ENCODE measurements at regions not wholly inside any gene's neighbourhood (a gene's known extent, or its start where the extent isn't known, plus 50 kb on each side); places are given as distances from the start of the nearest gene placed in this dataset.

- TF ChIP-seq CTCF (IDR thresholded peaks at IDR 0.05) = no peak
Observed at GRCh38 chr10:108905821-108906220, 1017.5 kb downstream of the XPNPEP1 start (continued).

GRCh38 chr10:108905171-108905570 is 1018.1 kb downstream of the XPNPEP1 start:
- Histone ChIP-seq H3K27ac (no peak overlapping the region), H3K9me3 (no peaks in the 10 kb centered on the region), H3K4me3 (no peak overlapping the region), H3K4me2 (no peak overlapping the region), H3K4me1 (no peaks in the 10 kb centered on the region)
- ATAC-seq = no peak
- no peak for DNase-seq (ENCODE audit: low read depth in 1 of 2, low spot score in 1 of 2)
- ChIA-PET POLR2A (no interaction called here), CTCF (no interaction called here)
- TF ChIP-seq ESRRA (IDR thresholded peaks at IDR 0.05; ENCODE audit: borderline replicate concordance, low read length) (no peak), MAFK (IDR thresholded peaks at IDR 0.05; ENCODE audit: partially characterized antibody) (no peak), BCL3 (IDR thresholded peaks at IDR 0.05) (no peak), GATA3 (IDR thresholded peaks at IDR 0.05; ENCODE audit: borderline replicate concordance) (no peak), EP300 (IDR thresholded peaks at IDR 0.05) (no peak), JUN (IDR thresholded peaks at IDR 0.05) (no peak), PHF8 (IDR thresholded peaks at IDR 0.05; ENCODE audit: borderline replicate concordance, low read depth) (no peak), USF2 (IDR thresholded peaks at IDR 0.05) (no peak), NFE2L2 (conservative IDR thresholded peaks at IDR 0.05; ENCODE audit: low read length) (no peak), ZC3H11A (IDR thresholded peaks at IDR 0.05) (no peak), CHD2 (IDR thresholded peaks at IDR 0.05; ENCODE audit: low read length, partially characterized antibody) (no peak), CTCF (IDR thresholded peaks at IDR 0.05) (no peak), TFCP2L1 (CRISPR knock-in tag; IDR thresholded peaks at IDR 0.05) (no peak), ELK1 (IDR thresholded peaks at IDR 0.05; ENCODE audit: low read depth, low read length) (no peak), MYC (IDR thresholded peaks at IDR 0.05; ENCODE audit: borderline replicate concordance, low read length) (no peak)
- no peak for FAIRE-seq

- WGBS (ENCODE audit: missing lambda C conversion rate) = 29% methylated on average over 5 of the region's 5 CpGs
- H3K27ac ChIP-seq = no peak overlapping the region
- DNase-seq (ENCODE audit: low read depth in 1 of 2, low spot score in 1 of 2) (no peak), FAIRE-seq (no peak), ATAC-seq (no peak)
- H3K9me3 ChIP-seq = no peaks in the 10 kb centered on the region
- no peaks in the 10 kb centered on the region for H3K4me1 ChIP-seq
- no peak overlapping the region for H3K4me3 ChIP-seq
- H3K4me2 ChIP-seq = no peak overlapping the region
- POLR2A ChIA-PET = no interaction called here
- CTCF ChIA-PET = interaction anchor here (0.6 kb wide), 1 partner anchor 232 kb away, joined by 3 read pairs; no protein-coding TSS in a partner anchor
- no peak for TF ChIP-seq HOXB5 (CRISPR knock-in tag; IDR thresholded peaks at IDR 0.05)
- no peak for TF ChIP-seq ZC3H11A (IDR thresholded peaks at IDR 0.05)
- no peak for TF ChIP-seq CBX8 (IDR thresholded peaks at IDR 0.05)
- TF ChIP-seq RNF2 (IDR thresholded peaks at IDR 0.05; ENCODE audit: borderline replicate concordance, low read depth) = no peak
- TF ChIP-seq KDM5A (IDR thresholded peaks at IDR 0.05) = no peak
- no peak for TF ChIP-seq MAZ (IDR thresholded peaks at IDR 0.05; ENCODE audit: borderline replicate concordance, low read depth, low read length)
- TF ChIP-seq RFX5 (IDR thresholded peaks at IDR 0.05) = no peak
- no peak for TF ChIP-seq RCOR1 (IDR thresholded peaks at IDR 0.05; ENCODE audit: low read depth, low read length)
- TF ChIP-seq FOSL2 (IDR thresholded peaks at IDR 0.05) = no peak
- TF ChIP-seq FOSL2 (CRISPR knock-in tag; IDR thresholded peaks at IDR 0.05) = no peak
- no peak for TF ChIP-seq FOXS1 (CRISPR knock-in tag; IDR thresholded peaks at IDR 0.05)
- no peak for TF ChIP-seq SMC3 (IDR thresholded peaks at IDR 0.05)
- no peak for TF ChIP-seq ZFP36 (IDR thresholded peaks at IDR 0.05; ENCODE audit: borderline replicate concordance, partially characterized antibody)
- TF ChIP-seq FOSB (CRISPR knock-in tag; IDR thresholded peaks at IDR 0.05) = no peak
- no peak for TF ChIP-seq GATA3 (IDR thresholded peaks at IDR 0.05; ENCODE audit: borderline replicate concordance)
- TF ChIP-seq CEBPB (IDR thresholded peaks at IDR 0.05) = no peak
- TF ChIP-seq PBX3 (IDR thresholded peaks at IDR 0.05) = no peak
Observed at GRCh38 chr10:108904163-108904838, 1019.0 kb downstream of the XPNPEP1 start.
